Activated naive CD4-positive, alpha-beta T cell treated with anti-CD3 and anti-CD28 coated beads, Interleukin-2, amount 50 U/mL, for 24 hours (primary cell): ENCODE measurements at regions not wholly inside any gene's neighbourhood (a gene's known extent, or its start where the extent isn't known, plus 50 kb on each side); places are given as distances from the start of the nearest gene placed in this dataset.

Experiments
- H3K27ac Mint-ChIP-seq: one replicate; pipeline ENCODE4 v1.8.0; 2021; ENCODE audit warnings: mild to moderate bottlenecking, mixed read lengths
- H3K27me3 Mint-ChIP-seq: one replicate; pipeline ENCODE4 v1.8.0; 2021; ENCODE audit warnings: mixed read lengths
- H3K36me3 Mint-ChIP-seq: one replicate; pipeline ENCODE4 v1.8.0; 2021; ENCODE audit warnings: mixed read lengths
- H3K4me1 Mint-ChIP-seq: one replicate; pipeline ENCODE4 v1.8.0; 2021; ENCODE audit warnings: mixed read lengths
- H3K4me3 Mint-ChIP-seq: one replicate; pipeline ENCODE4 v1.8.0; 2021; ENCODE audit warnings: mild to moderate bottlenecking, mixed read lengths
- H3K9me3 Mint-ChIP-seq: one replicate; pipeline ENCODE4 v1.8.0; 2021; ENCODE audit warnings: mixed read lengths

- Mint-ChIP-seq H3K36me3 (peaks cover 3% of the 10 kb centered on the region), H3K4me1 (peaks cover 60% of the 10 kb centered on the region), H3K27me3 (no peaks in the 10 kb centered on the region), H3K9me3 (no peaks in the 10 kb centered on the region), H3K27ac (peak overlapping the region; percentile 86), H3K4me3 (no peak overlapping the region)
Measured at GRCh38 chr12:46450279-46450748, 77.7 kb upstream of the SLC38A2 start.

- Mint-ChIP-seq H3K27ac (peak overlapping the region; percentile 86), H3K36me3 (peaks cover 3% of the 10 kb centered on the region), H3K9me3 (no peaks in the 10 kb centered on the region), H3K4me1 (peaks cover 60% of the 10 kb centered on the region), H3K4me3 (no peak overlapping the region), H3K27me3 (no peaks in the 10 kb centered on the region)
Measured at GRCh38 chr12:46449856-46450255, 77.3 kb upstream of the SLC38A2 start.

- no peaks in the 10 kb centered on the region for H3K27me3 Mint-ChIP-seq
- H3K36me3 Mint-ChIP-seq, result peaks cover 3% of the 10 kb centered on the region
- H3K4me1 Mint-ChIP-seq, result peaks cover 57% of the 10 kb centered on the region
- H3K9me3 Mint-ChIP-seq, result no peaks in the 10 kb centered on the region
- H3K27ac Mint-ChIP-seq, result no peak overlapping the region
- H3K4me3 Mint-ChIP-seq, result peak overlapping the region; percentile 8
Measured at GRCh38 chr12:46449316-46449715, 76.7 kb upstream of the SLC38A2 start.

- no peaks in the 10 kb centered on the region for H3K27me3 Mint-ChIP-seq
- peaks cover 6% of the 10 kb centered on the region for H3K36me3 Mint-ChIP-seq
- H3K27ac Mint-ChIP-seq, result no peak overlapping the region
- H3K4me1 Mint-ChIP-seq, result peaks cover 46% of the 10 kb centered on the region
- H3K9me3 Mint-ChIP-seq, result no peaks in the 10 kb centered on the region
- no peak overlapping the region for H3K4me3 Mint-ChIP-seq
Measured at GRCh38 chr12:46446645-46447044, 74.1 kb upstream of the SLC38A2 start.

GRCh38 chr12:46445551-46446235, 73.1 kb upstream of the SLC38A2 start:
- Mint-ChIP-seq H3K9me3 (no peaks in the 10 kb centered on the region), H3K4me1 (peaks cover 37% of the 10 kb centered on the region), H3K27me3 (no peaks in the 10 kb centered on the region), H3K27ac (no peak overlapping the region), H3K36me3 (peaks cover 4% of the 10 kb centered on the region), H3K4me3 (no peak overlapping the region)

- Mint-ChIP-seq H3K36me3 (peaks cover 4% of the 10 kb centered on the region), H3K27me3 (no peaks in the 10 kb centered on the region), H3K27ac (no peak overlapping the region), H3K4me3 (no peak overlapping the region), H3K9me3 (no peaks in the 10 kb centered on the region), H3K4me1 (peaks cover 31% of the 10 kb centered on the region)
Measured at GRCh38 chr12:46445093-46445492, 72.5 kb upstream of the SLC38A2 start.

GRCh38 chr12:46443594-46444263, 71.2 kb upstream of the SLC38A2 start:
- Mint-ChIP-seq H3K4me3 (no peak overlapping the region), H3K36me3 (peaks cover 2% of the 10 kb centered on the region), H3K4me1 (peaks cover 20% of the 10 kb centered on the region), H3K27me3 (no peaks in the 10 kb centered on the region), H3K9me3 (no peaks in the 10 kb centered on the region), H3K27ac (no peak overlapping the region)

GRCh38 chr12:46442738-46443137, 70.2 kb upstream of the SLC38A2 start:
- no peaks in the 10 kb centered on the region for H3K9me3 Mint-ChIP-seq
- no peak overlapping the region for H3K4me3 Mint-ChIP-seq
- H3K27me3 Mint-ChIP-seq, result no peaks in the 10 kb centered on the region
- peaks cover 2% of the 10 kb centered on the region for H3K36me3 Mint-ChIP-seq
- no peak overlapping the region for H3K27ac Mint-ChIP-seq
- peaks cover 16% of the 10 kb centered on the region for H3K4me1 Mint-ChIP-seq

GRCh38 chr12:46442239-46442638, 69.7 kb upstream of the SLC38A2 start:
- Mint-ChIP-seq H3K27ac (no peak overlapping the region), H3K9me3 (no peaks in the 10 kb centered on the region), H3K36me3 (peaks cover 2% of the 10 kb centered on the region), H3K27me3 (no peaks in the 10 kb centered on the region), H3K4me3 (no peak overlapping the region), H3K4me1 (peaks cover 16% of the 10 kb centered on the region)

GRCh38 chr12:46439793-46440511, 67.4 kb upstream of the SLC38A2 start:
- H3K4me1 Mint-ChIP-seq, result peaks cover 3% of the 10 kb centered on the region
- H3K4me3 Mint-ChIP-seq, result no peak overlapping the region
- no peak overlapping the region for H3K27ac Mint-ChIP-seq
- H3K36me3 Mint-ChIP-seq, result peaks cover 2% of the 10 kb centered on the region
- no peaks in the 10 kb centered on the region for H3K9me3 Mint-ChIP-seq
- H3K27me3 Mint-ChIP-seq, result no peaks in the 10 kb centered on the region

- no peak overlapping the region for H3K4me3 Mint-ChIP-seq
- peaks cover 2% of the 10 kb centered on the region for H3K36me3 Mint-ChIP-seq
- H3K9me3 Mint-ChIP-seq, result no peaks in the 10 kb centered on the region
- no peak overlapping the region for H3K27ac Mint-ChIP-seq
- H3K27me3 Mint-ChIP-seq, result no peaks in the 10 kb centered on the region
- H3K4me1 Mint-ChIP-seq, result peaks cover 2% of the 10 kb centered on the region
Measured at GRCh38 chr12:46438719-46439319, 66.2 kb upstream of the SLC38A2 start.

GRCh38 chr12:46438256-46438655, 65.7 kb upstream of the SLC38A2 start:
- Mint-ChIP-seq H3K27me3 (no peaks in the 10 kb centered on the region), H3K36me3 (peaks cover under 1% of the 10 kb centered on the region), H3K4me1 (peaks cover 5% of the 10 kb centered on the region)

GRCh38 chr12:46437469-46437868, 64.9 kb upstream of the SLC38A2 start:
- H3K4me1 Mint-ChIP-seq, result peaks cover 5% of the 10 kb centered on the region
- H3K27ac Mint-ChIP-seq, result no peak overlapping the region
- no peaks in the 10 kb centered on the region for H3K27me3 Mint-ChIP-seq
- H3K36me3 Mint-ChIP-seq, result no peaks in the 10 kb centered on the region
- no peak overlapping the region for H3K4me3 Mint-ChIP-seq
- no peaks in the 10 kb centered on the region for H3K9me3 Mint-ChIP-seq

More at GRCh38 chr12:46438256-46438655, 65.7 kb upstream of the SLC38A2 start:
- no peak overlapping the region for H3K4me3 Mint-ChIP-seq
- H3K9me3 Mint-ChIP-seq, result no peaks in the 10 kb centered on the region
- H3K27ac Mint-ChIP-seq, result no peak overlapping the region

GRCh38 chr12:46436747-46437146, 64.2 kb upstream of the SLC38A2 start:
- H3K4me1 Mint-ChIP-seq, result peaks cover 11% of the 10 kb centered on the region
- no peak overlapping the region for H3K4me3 Mint-ChIP-seq
- H3K27me3 Mint-ChIP-seq, result no peaks in the 10 kb centered on the region
- no peaks in the 10 kb centered on the region for H3K9me3 Mint-ChIP-seq
- no peak overlapping the region for H3K27ac Mint-ChIP-seq
- no peaks in the 10 kb centered on the region for H3K36me3 Mint-ChIP-seq

- Mint-ChIP-seq H3K4me1 (peaks cover 19% of the 10 kb centered on the region), H3K9me3 (no peaks in the 10 kb centered on the region), H3K4me3 (no peak overlapping the region), H3K27me3 (no peaks in the 10 kb centered on the region), H3K36me3 (no peaks in the 10 kb centered on the region), H3K27ac (no peak overlapping the region)
Measured at GRCh38 chr12:46435625-46436024, 63.1 kb upstream of the SLC38A2 start.
